ENCODE measurements at regions not wholly inside any gene's neighbourhood (a gene's known extent, or its start where the extent isn't known, plus 50 kb on each side); places are given as distances from the start of the nearest gene placed in this dataset.

- no peaks in the 10 kb centered on the region for H3K36me3 ChIP-seq (ENCODE audit: control insufficient read depth, insufficient read depth, low read length)
- no peak for DNase-seq (ENCODE audit: low read depth)
- FAIRE-seq, result no peak
Observed at GRCh38 chr7:57399251-57399940, 50.6 kb upstream of the ZNF716 start.

GRCh38 chr7:57399972-57400371 is 50.0 kb upstream of the ZNF716 start:
- no peaks in the 10 kb centered on the region for H3K27me3 ChIP-seq (ENCODE audit: control insufficient read depth, insufficient read depth, low read length)
- H3K4me3 ChIP-seq (ENCODE audit: low read depth, low read length), result no peak overlapping the region
- FAIRE-seq, result peak; percentile 55
- H3K36me3 ChIP-seq (ENCODE audit: control insufficient read depth, insufficient read depth, low read length), result no peaks in the 10 kb centered on the region
- TF ChIP-seq CTCF (IDR thresholded peaks at IDR 0.05; ENCODE audit: insufficient read depth, low read length, severe bottlenecking), result no peak
- no peak for DNase-seq (ENCODE audit: low read depth)

More at GRCh38 chr7:57399251-57399940, 50.6 kb upstream of the ZNF716 start:
- Histone ChIP-seq H3K27me3 (ENCODE audit: control insufficient read depth, insufficient read depth, low read length) (no peaks in the 10 kb centered on the region), H3K4me3 (ENCODE audit: low read depth, low read length) (no peak overlapping the region)
- no peak for TF ChIP-seq CTCF (IDR thresholded peaks at IDR 0.05; ENCODE audit: insufficient read depth, low read length, severe bottlenecking)

Data from bronchial epithelial cell (primary cell).